PC-3 (cell line): ENCODE measurements at regions not wholly inside any gene's neighbourhood (a gene's known extent, or its start where the extent isn't known, plus 50 kb on each side); places are given as distances from the start of the nearest gene placed in this dataset.

Experiments
- CTCF ChIP-seq: fragments of 300-600 bp; sonication (generic); conservative IDR thresholded peaks from 2 replicates; pipeline ENCODE4 v1.5.1; 2017; ENCODE audit warnings: antibody characterized with exemption, low read depth, mild to moderate bottlenecking, low read length
- EZH2 ChIP-seq: fragments of 300-600 bp; sonication (generic); IDR thresholded peaks from one replicate; pipeline ENCODE4 v1.6.1; 2017; ENCODE audit warnings: antibody characterized with exemption, mild to moderate bottlenecking, low read length; ENCODE audit not compliant: unreplicated experiment

GRCh38 chr5:4981608-4982007, 158.5 kb upstream of the ADAMTS16 start:
- TF ChIP-seq CTCF (no peak), EZH2 (no peak)
